Aorta (tissue), 5 donors: ENCODE measurements at regions not wholly inside any gene's neighbourhood (a gene's known extent, or its start where the extent isn't known, plus 50 kb on each side); places are given as distances from the start of the nearest gene placed in this dataset.

Source experiments
- ATAC-seq: fragments of 200-7000 bp; cut with Tn5 transposase; one replicate; pipeline ENCODE4 v1.9.1; 2022; ENCODE audit warnings: moderate library complexity; ENCODE audit not compliant: low FRiP score
- DNase-seq, 2 donors: peaks; one replicate each; pipeline ENCODE4 v3.0.0-alpha.2; 2020
- H3K27ac ChIP-seq, 2 donors: one replicate each; pipeline ENCODE4 v1.5.1; 2013; ENCODE audit warnings: low read length in 2 of 2, mild to moderate bottlenecking in 2 of 2, moderate library complexity in 2 of 2, control low read depth in 1 of 2, inconsistent platforms in 1 of 2, low read depth in 1 of 2
- H3K27me3 ChIP-seq, 2 donors: one replicate each; pipeline ENCODE4 v1.6.1; 2013; ENCODE audit warnings: control low read depth in 1 of 2, low read length in 1 of 2, mild to moderate bottlenecking in 1 of 2, moderate library complexity in 1 of 2; ENCODE audit not compliant: insufficient read depth in 2 of 2, control insufficient read depth in 1 of 2
- H3K36me3 ChIP-seq, 2 donors: one replicate each; pipeline ENCODE4 v1.6.1; 2013; ENCODE audit warnings: control low read depth in 1 of 2, low read length in 1 of 2, mild to moderate bottlenecking in 1 of 2; ENCODE audit not compliant: insufficient read depth in 2 of 2, control insufficient read depth in 1 of 2
- H3K4me1 ChIP-seq, 2 donors: one replicate each; pipeline ENCODE4 v1.6.1; 2013; ENCODE audit warnings: low read length in 2 of 2, control low read depth in 1 of 2, mild to moderate bottlenecking in 1 of 2, moderate library complexity in 1 of 2; ENCODE audit not compliant: insufficient read depth in 2 of 2, control insufficient read depth in 1 of 2
- H3K4me3 ChIP-seq, 2 donors: one replicate each; pipeline ENCODE4 v1.5.1; 2013; ENCODE audit warnings: low read length in 2 of 2, control low read depth in 1 of 2, mild to moderate bottlenecking in 1 of 2
- H3K9me3 ChIP-seq: one replicate; pipeline ENCODE4 v1.6.1; 2013; ENCODE audit warnings: mild to moderate bottlenecking, low read length; ENCODE audit not compliant: control insufficient read depth
- WGBS, 2 donors: extraction: QIAGEN DNeasy Blood & Tissue Kit; methylation state at CpG; one replicate each; pipeline ENCODE4 v1.1.7; 2013; 5-methylcytosine and 5-hydroxymethylcytosine counted together
- intact Hi-C, 2 donors: fragments of 100-400 bp; cut with DNase I; formaldehyde crosslinking; loops; one replicate each; pipeline versions ENCODE4 v1.14.2 to v1.15.0; 2022
- donor health status: healthy with polysubstance abuse.
- donor health status: Bipolar disorder and iron deficiency.
- donor health status: DM: no; HTN: no; CAD: no.
- donor health status: DM: no; HTN: no; CAD: no.
- donor health status: DM: yes; HTN: yes; CAD: no.

GRCh38 chr1:189958756-189959155 lies 518.9 kb downstream of the BRINP3 start:
- H3K9me3 ChIP-seq: no peaks in the 10 kb centered on the region
- ATAC-seq (no peak), DNase-seq (no peak)
- intact Hi-C loops: no loop called here
- H3K36me3 ChIP-seq: no peaks in the 10 kb centered on the region
- H3K27me3 ChIP-seq: no peaks in the 10 kb centered on the region
- no peak overlapping the region for H3K4me3 ChIP-seq
- no peak overlapping the region for H3K27ac ChIP-seq
- 0 to 10% methylated on average over 1 of the region's 1 CpG for WGBS, 2 donors
- H3K4me1 ChIP-seq: peaks cover 0 to 3% of the 10 kb centered on the region in 2 donors

- whole genome bisulfite sequencing, 2 donors: 3 to 10% methylated on average over 1 of the region's 1 CpG
- H3K4me1 ChIP-seq: peaks cover 0 to 3% of the 10 kb centered on the region in 2 donors
- no peak for ATAC-seq
- no peak for DNase-seq
- H3K4me3 ChIP-seq: no peak overlapping the region
- no peaks in the 10 kb centered on the region for H3K27me3 ChIP-seq
- H3K9me3 ChIP-seq: no peaks in the 10 kb centered on the region
- H3K36me3 ChIP-seq: no peaks in the 10 kb centered on the region
- no peak overlapping the region for H3K27ac ChIP-seq
- intact Hi-C loops: no loop called here
Observed at GRCh38 chr1:189960769-189961168, 516.9 kb downstream of the BRINP3 start.

- Histone ChIP-seq H3K27me3 (no peaks in the 10 kb centered on the region), H3K9me3 (no peaks in the 10 kb centered on the region), H3K36me3 (no peaks in the 10 kb centered on the region), H3K27ac (no peak overlapping the region), H3K4me3 (no peak overlapping the region), H3K4me1 (peaks cover 0 to 3% of the 10 kb centered on the region in 2 donors)
- ATAC-seq (peak; percentile 86), DNase-seq (no peak)
- intact Hi-C loops: no loop called here
Observed at GRCh38 chr1:189962181-189962580, 515.5 kb downstream of the BRINP3 start.

- no peak for DNase-seq
- no peak overlapping the region for H3K27ac ChIP-seq
- H3K9me3 ChIP-seq: no peaks in the 10 kb centered on the region
- no peak for ATAC-seq
- intact Hi-C loops: no loop called here
- 31% methylated on average over 2 of the region's 2 CpGs for WGBS, 2 donors
- H3K4me1 ChIP-seq: no peaks in the 10 kb centered on the region
- H3K4me3 ChIP-seq: no peak overlapping the region
- no peaks in the 10 kb centered on the region for H3K36me3 ChIP-seq
- no peaks in the 10 kb centered on the region for H3K27me3 ChIP-seq
Observed at GRCh38 chr1:189970331-189971230, 507.1 kb downstream of the BRINP3 start.

GRCh38 chr1:189971656-189972055 lies 506.0 kb downstream of the BRINP3 start:
- intact Hi-C loops: no loop called here
- no peaks in the 10 kb centered on the region for H3K27me3 ChIP-seq
- H3K9me3 ChIP-seq: peaks cover 1% of the 10 kb centered on the region
- no peaks in the 10 kb centered on the region for H3K4me1 ChIP-seq
- ATAC-seq (no peak), DNase-seq (no peak)
- no peak overlapping the region for H3K27ac ChIP-seq
- no peaks in the 10 kb centered on the region for H3K36me3 ChIP-seq
- WGBS, 2 donors: 86 to 88% methylated on average over 4 of the region's 4 CpGs
- H3K4me3 ChIP-seq: no peak overlapping the region

GRCh38 chr1:189977184-189977583 lies 500.5 kb downstream of the BRINP3 start:
- H3K4me1 ChIP-seq: no peaks in the 10 kb centered on the region
- DNase-seq: no peak
- no peaks in the 10 kb centered on the region for H3K36me3 ChIP-seq
- intact Hi-C loops: no loop called here
- no peak for ATAC-seq
- no peak overlapping the region for H3K4me3 ChIP-seq
- H3K9me3 ChIP-seq: peaks cover 9% of the 10 kb centered on the region
- 76 to 88% methylated on average over 2 of the region's 2 CpGs for WGBS, 2 donors
- H3K27ac ChIP-seq: no peak overlapping the region
- no peaks in the 10 kb centered on the region for H3K27me3 ChIP-seq

GRCh38 chr1:189983166-189983890 lies 494.3 kb downstream of the BRINP3 start:
- ATAC-seq: no peak
- Histone ChIP-seq H3K9me3 (peaks cover 5% of the 10 kb centered on the region), H3K27ac (no peak overlapping the region), H3K36me3 (no peaks in the 10 kb centered on the region), H3K27me3 (no peaks in the 10 kb centered on the region), H3K4me3 (no peak overlapping the region), H3K4me1 (no peaks in the 10 kb centered on the region)
- DNase-seq: no peak
- intact Hi-C loops: no loop called here
- 66 to 79% methylated on average over 3 of the region's 3 CpGs for WGBS, 2 donors

GRCh38 chr1:189986516-189986915 lies 491.1 kb downstream of the BRINP3 start:
- H3K27me3 ChIP-seq: no peaks in the 10 kb centered on the region
- intact Hi-C loops: no loop called here
- no peak overlapping the region for H3K4me3 ChIP-seq
- ATAC-seq (no peak), DNase-seq (no peak)
- H3K27ac ChIP-seq: no peak overlapping the region
- no peaks in the 10 kb centered on the region for H3K4me1 ChIP-seq
- no peaks in the 10 kb centered on the region for H3K36me3 ChIP-seq
- H3K9me3 ChIP-seq: peaks cover 5% of the 10 kb centered on the region

- no peaks in the 10 kb centered on the region for H3K4me1 ChIP-seq
- no peak overlapping the region for H3K27ac ChIP-seq
- WGBS, 2 donors: 87 to 92% methylated on average over 2 of the region's 2 CpGs
- no peaks in the 10 kb centered on the region for H3K27me3 ChIP-seq
- ATAC-seq: no peak
- H3K4me3 ChIP-seq: no peak overlapping the region
- no peaks in the 10 kb centered on the region for H3K36me3 ChIP-seq
- DNase-seq: no peak
- intact Hi-C loops: no loop called here
- no peaks in the 10 kb centered on the region for H3K9me3 ChIP-seq
Observed at GRCh38 chr1:189987509-189987908, 490.2 kb downstream of the BRINP3 start.
